A549 (cell line): ENCODE measurements at regions not wholly inside any gene's neighbourhood (a gene's known extent, or its start where the extent isn't known, plus 50 kb on each side); places are given as distances from the start of the nearest gene placed in this dataset.
A peak's percentile ranks its signal among the peaks of the same experiment; 100 is the strongest.

ENCODE experiments used
- ATAC-seq, 2 experiments: fragments of 200-7000 bp in 1 of 2; fragments of >200 bp in 1 of 2; cut with Nextera tagmentation in 1 of 2; cut with Tn5 transposase in 1 of 2; 3 replicates each; pipeline versions ENCODE4 v1.8.0 to v1.9.1; 2018 to 2020; ENCODE audit warnings: mild to moderate bottlenecking in 1 of 2, moderate library complexity in 1 of 2
- CTCF ChIA-PET: fragments of 300-600 bp; sonication (Branson Sonifier 250); formaldehyde crosslinking; extraction: SDS; loops from one replicate; lab custom pipeline; 2021; ENCODE audit warnings: antibody characterized with exemption, inconsistent platforms; lab: Yijun Ruan, JAX
- POLR2A ChIA-PET: fragments of 350-600 bp; formaldehyde crosslinking; extraction: SDS; loops from one replicate; lab custom pipeline; 2021; ENCODE audit warnings: antibody characterized with exemption, inconsistent platforms; lab: Yijun Ruan, JAX
- DNase-seq, 2 experiments: peaks; one replicate each; pipeline versions ENCODE4 v3.0.0 to v3.0.0-alpha.2; 2011 to 2016; ENCODE audit warnings: low read depth in 1 of 2, low spot score in 1 of 2
- FAIRE-seq: peaks from 2 replicates; lab custom pipeline; 2011; peaks lifted over from hg19 to GRCh38; lab: Jason Lieb, UNC
- H3K27ac ChIP-seq, 2 experiments: fragments of >200 bp; sonication (Bioruptor Twin); formaldehyde crosslinking; 3 replicates each; pipeline ENCODE4 v1.5.1; 2016 to 2017
- H3K4me1 ChIP-seq: fragments of >200 bp; sonication (Bioruptor Twin); formaldehyde crosslinking; 3 replicates; pipeline ENCODE4 v1.6.1; 2016
- H3K4me2 ChIP-seq: fragments of >200 bp; sonication (Bioruptor Twin); formaldehyde crosslinking; 3 replicates; pipeline ENCODE4 v1.6.1; 2016
- H3K4me3 ChIP-seq: fragments of >200 bp; sonication (Bioruptor Twin); formaldehyde crosslinking; 3 replicates; pipeline ENCODE4 v1.5.1; 2016
- H3K9me3 ChIP-seq: fragments of >200 bp; sonication (Bioruptor Twin); formaldehyde crosslinking; 3 replicates; pipeline ENCODE4 v1.6.1; 2016
- CBX2 ChIP-seq: fragments of 200-600 bp; sonication (generic); IDR thresholded peaks from 2 replicates; pipeline ENCODE4 v1.6.1; 2016; ENCODE audit warnings: low read depth, mild to moderate bottlenecking, borderline replicate concordance
- CBX8 ChIP-seq: fragments of 200-600 bp; sonication (generic); IDR thresholded peaks from 2 replicates; pipeline ENCODE4 v1.6.1; 2016
- E2F6 ChIP-seq: IDR thresholded peaks from 2 replicates; pipeline ENCODE4 v1.6.1; 2012; ENCODE audit warnings: low read depth, borderline replicate concordance
- ELK1 ChIP-seq: fragments of 150-350 bp; IDR thresholded peaks from 2 replicates; pipeline ENCODE4 v1.6.1; 2014; ENCODE audit warnings: low read depth, mild to moderate bottlenecking, low read length
- FOSL2 ChIP-seq, 2 experiments: fragments of 450-650 bp in 1 of 2; fragments of >200 bp in 1 of 2; sonication (Bioruptor Twin) in 1 of 2; formaldehyde crosslinking; IDR thresholded peaks; 2 replicates each; pipeline versions ENCODE4 v1.5.0 to v1.6.1; 2016 to 2020; ENCODE audit warnings: mild to moderate bottlenecking in 1 of 2, moderate library complexity in 1 of 2
- GATA3 ChIP-seq: IDR thresholded peaks from 2 replicates; pipeline ENCODE4 v1.6.1; 2012; ENCODE audit warnings: borderline replicate concordance
- JUN ChIP-seq, 2 experiments: fragments of >200 bp; sonication (Bioruptor Twin); formaldehyde crosslinking; IDR thresholded peaks; 2 replicates in 1 of 2; 3 replicates in 1 of 2; pipeline ENCODE4 v1.6.1; 2016 to 2017
- KDM5A ChIP-seq: fragments of 200-600 bp; sonication (generic); IDR thresholded peaks from 2 replicates; pipeline ENCODE4 v1.6.1; 2016; ENCODE audit warnings: antibody characterized with exemption, mild to moderate bottlenecking
- MAFK ChIP-seq: fragments of 450-650 bp; IDR thresholded peaks from 2 replicates; pipeline ENCODE4 v1.6.1; 2014; ENCODE audit not compliant: partially characterized antibody
- MAZ ChIP-seq: fragments of 150-350 bp; IDR thresholded peaks from 2 replicates; pipeline ENCODE4 v1.6.1; 2014; ENCODE audit warnings: antibody characterized with exemption, low read depth, low read length, borderline replicate concordance
- NR3C1 ChIP-seq: fragments of >200 bp; sonication (Bioruptor Twin); formaldehyde crosslinking; IDR thresholded peaks from 3 replicates; pipeline ENCODE4 v1.6.1; 2017
- PHF8 ChIP-seq: fragments of 200-600 bp; sonication (generic); IDR thresholded peaks from 2 replicates; pipeline ENCODE4 v1.6.1; 2016; ENCODE audit warnings: low read depth, mild to moderate bottlenecking, antibody characterized with exemption, moderate library complexity, borderline replicate concordance
- POLR2A ChIP-seq: IDR thresholded peaks from 2 replicates; pipeline ENCODE4 v1.6.1; 2012; ENCODE audit warnings: mild to moderate bottlenecking, low read length
- POLR2AphosphoS2 ChIP-seq: conservative IDR thresholded peaks from 2 replicates; pipeline ENCODE4 v1.6.1; 2012; ENCODE audit warnings: low read length, improper control_type of control experiment, inconsistent platforms
- RFX5 ChIP-seq: fragments of 450-650 bp; IDR thresholded peaks from 2 replicates; pipeline ENCODE4 v1.7.1; 2014; ENCODE audit warnings: antibody characterized with exemption, mild to moderate bottlenecking, moderate library complexity
- SREBF2 ChIP-seq: fragments of 450-650 bp; IDR thresholded peaks from 2 replicates; pipeline ENCODE4 v1.6.1; 2014; ENCODE audit warnings: mild to moderate bottlenecking, moderate library complexity
- TFCP2L1 ChIP-seq: fragments of 250-450 bp; sonication (Bioruptor Pico); IDR thresholded peaks from 2 replicates; pipeline ENCODE4 v1.5.0; 2021; ENCODE audit warnings: mild to moderate bottlenecking
- WGBS: methylation state at CpG from one replicate; pipeline ENCODE4 v1.1.6; 2017; ENCODE audit errors: missing lambda C conversion rate; 5-methylcytosine and 5-hydroxymethylcytosine counted together
- TF ChIP-seq, protein P1 (sequence below): fragments of 200-600 bp; sonication (generic); IDR thresholded peaks from 2 replicates; pipeline ENCODE4 v1.6.1; 2016; ENCODE audit warnings: antibody characterized with exemption, mild to moderate bottlenecking, moderate library complexity
- TF ChIP-seq, protein P2 (sequence below): IDR thresholded peaks from 2 replicates; pipeline ENCODE4 v1.6.1; 2012

- TF ChIP-seq, protein P1, sequence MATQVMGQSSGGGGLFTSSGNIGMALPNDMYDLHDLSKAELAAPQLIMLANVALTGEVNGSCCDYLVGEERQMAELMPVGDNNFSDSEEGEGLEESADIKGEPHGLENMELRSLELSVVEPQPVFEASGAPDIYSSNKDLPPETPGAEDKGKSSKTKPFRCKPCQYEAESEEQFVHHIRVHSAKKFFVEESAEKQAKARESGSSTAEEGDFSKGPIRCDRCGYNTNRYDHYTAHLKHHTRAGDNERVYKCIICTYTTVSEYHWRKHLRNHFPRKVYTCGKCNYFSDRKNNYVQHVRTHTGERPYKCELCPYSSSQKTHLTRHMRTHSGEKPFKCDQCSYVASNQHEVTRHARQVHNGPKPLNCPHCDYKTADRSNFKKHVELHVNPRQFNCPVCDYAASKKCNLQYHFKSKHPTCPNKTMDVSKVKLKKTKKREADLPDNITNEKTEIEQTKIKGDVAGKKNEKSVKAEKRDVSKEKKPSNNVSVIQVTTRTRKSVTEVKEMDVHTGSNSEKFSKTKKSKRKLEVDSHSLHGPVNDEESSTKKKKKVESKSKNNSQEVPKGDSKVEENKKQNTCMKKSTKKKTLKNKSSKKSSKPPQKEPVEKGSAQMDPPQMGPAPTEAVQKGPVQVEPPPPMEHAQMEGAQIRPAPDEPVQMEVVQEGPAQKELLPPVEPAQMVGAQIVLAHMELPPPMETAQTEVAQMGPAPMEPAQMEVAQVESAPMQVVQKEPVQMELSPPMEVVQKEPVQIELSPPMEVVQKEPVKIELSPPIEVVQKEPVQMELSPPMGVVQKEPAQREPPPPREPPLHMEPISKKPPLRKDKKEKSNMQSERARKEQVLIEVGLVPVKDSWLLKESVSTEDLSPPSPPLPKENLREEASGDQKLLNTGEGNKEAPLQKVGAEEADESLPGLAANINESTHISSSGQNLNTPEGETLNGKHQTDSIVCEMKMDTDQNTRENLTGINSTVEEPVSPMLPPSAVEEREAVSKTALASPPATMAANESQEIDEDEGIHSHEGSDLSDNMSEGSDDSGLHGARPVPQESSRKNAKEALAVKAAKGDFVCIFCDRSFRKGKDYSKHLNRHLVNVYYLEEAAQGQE: no peak
- no peak for TF ChIP-seq CBX2
- no peak for TF ChIP-seq MAFK
- TF ChIP-seq KDM5A: no peak
Observed at GRCh38 chr3:75076481-75076880, 462.0 kb upstream of the CNTN3 start (continued).

- TF ChIP-seq RFX5 (no peak), MAFK (peak; percentile 51)
- POLR2A ChIA-PET: no interaction called here
- FAIRE-seq (no peak), DNase-seq (no peak), ATAC-seq (no peak)
- Histone ChIP-seq H3K4me3 (no peak overlapping the region), H3K9me3 (no peaks in the 10 kb centered on the region), H3K4me2 (no peak overlapping the region), H3K4me1 (no peaks in the 10 kb centered on the region), H3K27ac (no peak overlapping the region)
- CTCF ChIA-PET: no interaction called here
Observed at GRCh38 chr3:75078290-75078689, 463.8 kb upstream of the CNTN3 start.

GRCh38 chr3:75082845-75083244 is 468.4 kb upstream of the CNTN3 start:
- TF ChIP-seq PHF8 (no peak), MAFK (peak; percentile 61)
- Histone ChIP-seq H3K4me2 (no peak overlapping the region), H3K27ac (no peak overlapping the region), H3K4me3 (no peak overlapping the region), H3K9me3 (no peaks in the 10 kb centered on the region), H3K4me1 (no peaks in the 10 kb centered on the region)
- FAIRE-seq (no peak), DNase-seq (no peak), ATAC-seq (no peak)
- WGBS: 50% methylated on average over 4 of the region's 4 CpGs
- ChIA-PET POLR2A (no interaction called here), CTCF (no interaction called here)

- Histone ChIP-seq H3K4me1 (no peaks in the 10 kb centered on the region), H3K27ac (no peak overlapping the region), H3K4me3 (no peak overlapping the region), H3K4me2 (no peak overlapping the region), H3K9me3 (no peaks in the 10 kb centered on the region)
- no peak for FAIRE-seq
- CTCF ChIA-PET: no interaction called here
- DNase-seq: no peak
- POLR2A ChIA-PET: no interaction called here
- WGBS: 29% methylated on average over 3 of the region's 3 CpGs
- TF ChIP-seq ELK1 (no peak), KDM5A (no peak), POLR2AphosphoS2 (no peak), MAZ (no peak), POLR2A (no peak), NR3C1 (no peak), FOSL2 (IDR thresholded peaks at IDR 0.05) (no peak), FOSL2 (CRISPR knock-in tag; IDR thresholded peaks at IDR 0.05) (no peak), E2F6 (no peak), CBX8 (no peak), TFCP2L1 (CRISPR knock-in tag) (no peak), MAFK (no peak), JUN (IDR thresholded peaks at IDR 0.05) (no peak), GATA3 (no peak), SREBF2 (no peak)
- TF ChIP-seq, protein P2, sequence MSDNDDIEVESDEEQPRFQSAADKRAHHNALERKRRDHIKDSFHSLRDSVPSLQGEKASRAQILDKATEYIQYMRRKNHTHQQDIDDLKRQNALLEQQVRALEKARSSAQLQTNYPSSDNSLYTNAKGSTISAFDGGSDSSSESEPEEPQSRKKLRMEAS: no peak
- ATAC-seq: no peak
Observed at GRCh38 chr3:75089841-75090240, 475.4 kb upstream of the CNTN3 start.
